HCT116 (cell line): ENCODE measurements at regions not wholly inside any gene's neighbourhood (a gene's known extent, or its start where the extent isn't known, plus 50 kb on each side); places are given as distances from the start of the nearest gene placed in this dataset.
A peak's percentile ranks its signal among the peaks of the same experiment; 100 is the strongest.

Experiments
- ATAC-seq: fragments of 200-7000 bp; cut with Tn5 transposase; 2 replicates; pipeline ENCODE4 v1.9.1; 2020; ENCODE audit warnings: mild to moderate bottlenecking, moderate library complexity
- BruUV-seq: library from RNA; stranded (reverse); fragments of 400-500 nt; replicated peaks from 2 replicates; lab custom pipeline; 2021; lab: Mats Ljungman, UMichigan
- CTCF ChIA-PET: fragments of 300-600 bp; sonication (Branson Sonifier 250); formaldehyde crosslinking; loops from one replicate; lab custom pipeline; 2021; ENCODE audit warnings: antibody characterized with exemption; lab: Charles Lee
- POLR2A ChIA-PET: fragments of 300-600, 350-600 bp; sonication (Branson Sonifier 250); formaldehyde crosslinking; loops from one replicate; lab custom pipeline; 2021; ENCODE audit warnings: antibody characterized with exemption; lab: Charles Lee
- RAD21 ChIA-PET, 2 experiments: fragments of 300-600 bp; sonication (Branson Sonifier 250); formaldehyde crosslinking; loops; one replicate each; lab custom pipeline; 2023; ENCODE audit warnings: low total read pairs in 2 of 2; ENCODE audit not compliant: uncharacterized antibody in 2 of 2, unreplicated experiment in 2 of 2, low non-redundant PET in 1 of 2; lab: Charles Lee
- DNase-seq: peaks from one replicate; pipeline ENCODE4 v3.0.0-alpha.2; 2010; ENCODE audit warnings: low read depth, low spot score
- H2AFZ ChIP-seq: fragments of 200-600 bp; shearing (Covaris generic), sonication (generic); 2 replicates; pipeline ENCODE4 v1.6.1; 2017; ENCODE audit warnings: low read depth, mixed run types, mixed read lengths, antibody characterized with exemption, low read length; ENCODE audit not compliant: poor library complexity, severe bottlenecking
- H3K27ac ChIP-seq: 2 replicates; pipeline ENCODE4 v1.5.1; 2012; ENCODE audit warnings: low read depth, low read length
- H3K27me3 ChIP-seq: fragments of 200-600 bp; sonication (generic); 2 replicates; pipeline ENCODE4 v1.6.1; 2016; ENCODE audit warnings: mixed run types, low read length, mixed read lengths; ENCODE audit not compliant: insufficient read depth
- H3K36me3 ChIP-seq, 2 experiments: fragments of 200-500 bp in 1 of 2; fragments of 200-600 bp in 1 of 2; sonication (Bioruptor generic) in 1 of 2; sonication (generic) in 1 of 2; 2 replicates each; pipeline versions ENCODE4 v1.5.1 to v1.6.1; 2014 to 2016; ENCODE audit warnings: low read length in 2 of 2, inconsistent platforms in 1 of 2, mixed read lengths in 1 of 2, mixed run types in 1 of 2; ENCODE audit not compliant: insufficient read depth in 2 of 2, control insufficient read depth in 1 of 2
- H3K4me1 ChIP-seq, 2 experiments: fragments of 200-600 bp in 1 of 2; sonication (generic) in 1 of 2; 2 replicates each; pipeline versions ENCODE4 v1.5.1 to v1.6.1; 2012 to 2017; ENCODE audit warnings: low read length in 2 of 2, inconsistent platforms in 1 of 2, mild to moderate bottlenecking in 1 of 2, mixed read lengths in 1 of 2, mixed run types in 1 of 2, moderate library complexity in 1 of 2; ENCODE audit not compliant: insufficient read depth in 2 of 2, control insufficient read depth in 1 of 2
- H3K4me2 ChIP-seq: fragments of 200-600 bp; sonication (generic); 2 replicates; pipeline ENCODE4 v1.6.1; 2017; ENCODE audit warnings: mixed run types, low read length, mixed read lengths
- H3K4me3 ChIP-seq, 2 experiments: fragments of 200-600 bp in 1 of 2; sonication (generic) in 1 of 2; replicated peaks in 1 of 2; 2 replicates each; pipeline ENCODE4 v1.5.1; 2011 to 2016; ENCODE audit warnings: low read length in 2 of 2, control low read depth in 1 of 2, low read depth in 1 of 2, mild to moderate bottlenecking in 1 of 2, mixed read lengths in 1 of 2, mixed run types in 1 of 2
- H3K79me2 ChIP-seq: fragments of 200-600 bp; sonication (generic); 2 replicates; pipeline ENCODE4 v1.6.1; 2017; ENCODE audit warnings: mild to moderate bottlenecking, mixed run types, low read length, moderate library complexity, mixed read lengths; ENCODE audit not compliant: insufficient read depth
- H3K9ac ChIP-seq: fragments of 200-600 bp; sonication (generic); 2 replicates; pipeline ENCODE4 v1.6.1; 2016; ENCODE audit warnings: low read length, mixed read lengths
- H3K9me2 ChIP-seq: fragments of 200-600 bp; sonication (generic), shearing (Covaris generic); 2 replicates; pipeline ENCODE4 v1.6.1; 2017; ENCODE audit warnings: mixed run types, mild to moderate bottlenecking, moderate library complexity; ENCODE audit not compliant: insufficient read depth
- H3K9me3 ChIP-seq, 2 experiments: fragments of 200-500 bp in 1 of 2; fragments of 200-600 bp in 1 of 2; sonication (Bioruptor generic) in 1 of 2; sonication (generic) in 1 of 2; 2 replicates each; pipeline ENCODE4 v1.6.1; 2014 to 2017; ENCODE audit warnings: low read length in 2 of 2, mixed read lengths in 2 of 2, inconsistent platforms in 1 of 2, low read depth in 1 of 2, mild to moderate bottlenecking in 1 of 2, mixed run types in 1 of 2, moderate library complexity in 1 of 2; ENCODE audit not compliant: control insufficient read depth in 1 of 2, insufficient read depth in 1 of 2
- H4K20me1 ChIP-seq: fragments of 200-600 bp; sonication (generic), shearing (Covaris generic); 2 replicates; pipeline ENCODE4 v1.6.1; 2017; ENCODE audit warnings: mixed run types, mild to moderate bottlenecking, moderate library complexity; ENCODE audit not compliant: insufficient read depth
- CEBPB ChIP-seq: IDR thresholded peaks from 2 replicates; pipeline ENCODE4 v1.6.1; 2012; ENCODE audit warnings: low read depth
- EGR1 ChIP-seq: IDR thresholded peaks from 2 replicates; pipeline ENCODE4 v1.6.1; 2012; ENCODE audit warnings: low read depth
- EZH2phosphoT487 ChIP-seq: fragments of 200-600 bp; IDR thresholded peaks from 2 replicates; pipeline ENCODE4 v1.6.1; 2018; ENCODE audit warnings: antibody characterized with exemption, borderline replicate concordance
- FOSL1 ChIP-seq: IDR thresholded peaks from 2 replicates; pipeline ENCODE4 v1.6.1; 2012; ENCODE audit warnings: low read depth
- POLR2A ChIP-seq: IDR thresholded peaks from 2 replicates; pipeline ENCODE4 v1.7.0; 2011; ENCODE audit warnings: borderline replicate concordance; ENCODE audit not compliant: insufficient read depth, insufficient read length; ENCODE audit errors: extremely low read depth
- POLR2AphosphoS5 ChIP-seq: IDR thresholded peaks from 2 replicates; pipeline ENCODE4 v1.6.1; 2011; ENCODE audit warnings: mild to moderate bottlenecking, low read depth, low read length, moderate library complexity
- SRF ChIP-seq: IDR thresholded peaks from 2 replicates; pipeline ENCODE4 v1.6.1; 2012; ENCODE audit warnings: low read depth
- ZFX ChIP-seq: fragments of 450-650 bp; IDR thresholded peaks from 2 replicates; pipeline ENCODE4 v1.6.1; 2017
- intact Hi-C: fragments of 100-400 bp; cut with micrococcal nuclease; formaldehyde crosslinking; loops from 2 replicates; pipeline ENCODE4 v1.10.0; 2022
- TF ChIP-seq, protein P1 (sequence below): IDR thresholded peaks from 2 replicates; pipeline ENCODE4 v1.6.1; 2012; ENCODE audit warnings: low read depth

- TF ChIP-seq POLR2A (no peak), ZFX (no peak), CEBPB (no peak), EZH2phosphoT487 (no peak)
Measured at GRCh38 chr2:39491653-39492052, 54.6 kb upstream of the MAP4K3 start (continued).

GRCh38 chr2:39492095-39492590 is 55.1 kb upstream of the MAP4K3 start:
- peaks cover 0 to 4% of the 10 kb centered on the region in 2 experiments; a peak in 2 of 4 replicates for H3K4me1 ChIP-seq
- DNase-seq (no peak), ATAC-seq (no peak)
- BruUV-seq = no TSS peak
- no peak overlapping the region for H3K9ac ChIP-seq
- no peak overlapping the region for H3K4me2 ChIP-seq
- ChIA-PET RAD21 (interaction anchor here in 1 of 2 experiments (0.6 kb wide), 1 partner anchor 13 kb away, joined by 5 read pairs; no protein-coding TSS in a partner anchor), CTCF (interaction anchor here (1.4 kb wide), 1 partner anchor 238 kb away, joined by 3 read pairs; no protein-coding TSS in a partner anchor), POLR2A (no interaction called here)
- H3K27me3 ChIP-seq = no peaks in the 10 kb centered on the region
- no peak for TF ChIP-seq SRF
- TF ChIP-seq, protein P1, sequence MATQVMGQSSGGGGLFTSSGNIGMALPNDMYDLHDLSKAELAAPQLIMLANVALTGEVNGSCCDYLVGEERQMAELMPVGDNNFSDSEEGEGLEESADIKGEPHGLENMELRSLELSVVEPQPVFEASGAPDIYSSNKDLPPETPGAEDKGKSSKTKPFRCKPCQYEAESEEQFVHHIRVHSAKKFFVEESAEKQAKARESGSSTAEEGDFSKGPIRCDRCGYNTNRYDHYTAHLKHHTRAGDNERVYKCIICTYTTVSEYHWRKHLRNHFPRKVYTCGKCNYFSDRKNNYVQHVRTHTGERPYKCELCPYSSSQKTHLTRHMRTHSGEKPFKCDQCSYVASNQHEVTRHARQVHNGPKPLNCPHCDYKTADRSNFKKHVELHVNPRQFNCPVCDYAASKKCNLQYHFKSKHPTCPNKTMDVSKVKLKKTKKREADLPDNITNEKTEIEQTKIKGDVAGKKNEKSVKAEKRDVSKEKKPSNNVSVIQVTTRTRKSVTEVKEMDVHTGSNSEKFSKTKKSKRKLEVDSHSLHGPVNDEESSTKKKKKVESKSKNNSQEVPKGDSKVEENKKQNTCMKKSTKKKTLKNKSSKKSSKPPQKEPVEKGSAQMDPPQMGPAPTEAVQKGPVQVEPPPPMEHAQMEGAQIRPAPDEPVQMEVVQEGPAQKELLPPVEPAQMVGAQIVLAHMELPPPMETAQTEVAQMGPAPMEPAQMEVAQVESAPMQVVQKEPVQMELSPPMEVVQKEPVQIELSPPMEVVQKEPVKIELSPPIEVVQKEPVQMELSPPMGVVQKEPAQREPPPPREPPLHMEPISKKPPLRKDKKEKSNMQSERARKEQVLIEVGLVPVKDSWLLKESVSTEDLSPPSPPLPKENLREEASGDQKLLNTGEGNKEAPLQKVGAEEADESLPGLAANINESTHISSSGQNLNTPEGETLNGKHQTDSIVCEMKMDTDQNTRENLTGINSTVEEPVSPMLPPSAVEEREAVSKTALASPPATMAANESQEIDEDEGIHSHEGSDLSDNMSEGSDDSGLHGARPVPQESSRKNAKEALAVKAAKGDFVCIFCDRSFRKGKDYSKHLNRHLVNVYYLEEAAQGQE = no peak
- no peak for TF ChIP-seq EGR1
- no peak for TF ChIP-seq POLR2AphosphoS5
- TF ChIP-seq FOSL1 = 0 out of 2 replicates have a peak, but pooled peaks have one; percentile 22
- TF ChIP-seq CEBPB = peak; percentile 24; the same call in 1 of the 2 replicates
- H3K9me3 ChIP-seq = no peaks in the 10 kb centered on the region
- no peak overlapping the region for H3K4me3 ChIP-seq
- no peak overlapping the region for H3K27ac ChIP-seq
- intact Hi-C loops = no loop called here
- no peaks in the 10 kb centered on the region for H3K79me2 ChIP-seq
- no peaks in the 10 kb centered on the region for H3K36me3 ChIP-seq
- H3K9me2 ChIP-seq = no peaks in the 10 kb centered on the region
- no peaks in the 10 kb centered on the region for H4K20me1 ChIP-seq
- H2AFZ ChIP-seq = no peak overlapping the region
